DND-41 (cell line): ENCODE measurements at regions not wholly inside any gene's neighbourhood (a gene's known extent, or its start where the extent isn't known, plus 50 kb on each side); places are given as distances from the start of the nearest gene placed in this dataset.

Experiments used
- ATAC-seq: fragments of 200-7000 bp; cut with Tn5 transposase; 3 replicates; pipeline ENCODE4 v1.9.1; 2021; ENCODE audit warnings: low read depth; ENCODE audit not compliant: insufficient read depth
- DNase-seq: peaks from one replicate; pipeline ENCODE4 v3.0.0-alpha.2; 2020
- H2AFZ ChIP-seq: 2 replicates; pipeline ENCODE4 v1.6.0; 2012; ENCODE audit warnings: low read depth, low read length
- H3K27ac ChIP-seq: 2 replicates; pipeline ENCODE4 v1.5.1; 2012; ENCODE audit warnings: low read length, inconsistent platforms
- H3K27me3 ChIP-seq: fragments of 200-600 bp; sonication (generic); 2 replicates; pipeline ENCODE4 v1.6.0; 2012; ENCODE audit warnings: low read length, mild to moderate bottlenecking, inconsistent platforms; ENCODE audit not compliant: insufficient read depth, poor library complexity
- H3K36me3 ChIP-seq: 2 replicates; pipeline ENCODE4 v1.5.1; 2012; ENCODE audit warnings: low read length, inconsistent platforms; ENCODE audit not compliant: insufficient read depth
- H3K4me1 ChIP-seq: 2 replicates; pipeline ENCODE4 v1.5.1; 2012; ENCODE audit warnings: mild to moderate bottlenecking, low read length; ENCODE audit not compliant: insufficient read depth
- H3K4me2 ChIP-seq: 2 replicates; pipeline ENCODE4 v1.6.0; 2012; ENCODE audit warnings: mild to moderate bottlenecking, moderate library complexity, low read length, inconsistent platforms; ENCODE audit not compliant: insufficient read depth
- H3K4me3 ChIP-seq, 2 experiments: fragments of 200-600 bp in 1 of 2; shearing (Covaris generic) in 1 of 2; 2 replicates each; pipeline ENCODE4 v1.5.1; 2012 to 2016; ENCODE audit warnings: inconsistent platforms in 2 of 2, low read length in 2 of 2, mild to moderate bottlenecking in 2 of 2, low read depth in 1 of 2, moderate library complexity in 1 of 2
- H3K79me2 ChIP-seq: 2 replicates; pipeline ENCODE4 v1.6.0; 2012; ENCODE audit warnings: low read length, inconsistent platforms; ENCODE audit not compliant: insufficient read depth
- H3K9ac ChIP-seq: 2 replicates; pipeline ENCODE4 v1.6.0; 2012; ENCODE audit warnings: low read depth, mild to moderate bottlenecking, inconsistent platforms, low read length, moderate library complexity
- H3K9me3 ChIP-seq: 2 replicates; pipeline ENCODE4 v1.5.1; 2012; ENCODE audit warnings: low read length, moderate library complexity, mild to moderate bottlenecking, inconsistent platforms; ENCODE audit not compliant: insufficient read depth, severe bottlenecking
- H4K20me1 ChIP-seq: 2 replicates; pipeline ENCODE4 v1.6.0; 2012; ENCODE audit warnings: low read length; ENCODE audit not compliant: insufficient read depth
- CTCF ChIP-seq: IDR thresholded peaks from 2 replicates; pipeline ENCODE4 v1.5.1; 2012; ENCODE audit warnings: borderline replicate concordance, low read length, moderate library complexity, mild to moderate bottlenecking; ENCODE audit not compliant: poor library complexity, severe bottlenecking; ENCODE audit errors: extremely low read depth
- EZH2 ChIP-seq: IDR thresholded peaks from 3 replicates; pipeline ENCODE4 v1.6.1; 2012; ENCODE audit warnings: borderline replicate concordance, low read depth, mild to moderate bottlenecking, moderate library complexity, low read length, inconsistent platforms; ENCODE audit not compliant: severe bottlenecking

- TF ChIP-seq CTCF (peak; percentile 37), EZH2 (no peak)
- ATAC-seq (no peak), DNase-seq (no peak)
- no peaks in the 10 kb centered on the region for H4K20me1 ChIP-seq
- no peak overlapping the region for H2AFZ ChIP-seq
- H3K79me2 ChIP-seq, result no peaks in the 10 kb centered on the region
- no peak overlapping the region for H3K4me2 ChIP-seq
- H3K27me3 ChIP-seq, result no peaks in the 10 kb centered on the region
- no peaks in the 10 kb centered on the region for H3K4me1 ChIP-seq
- H3K27ac ChIP-seq, result no peak overlapping the region
- no peak overlapping the region for H3K9ac ChIP-seq
- H3K4me3 ChIP-seq, result no peak overlapping the region
- H3K36me3 ChIP-seq, result no peaks in the 10 kb centered on the region
- H3K9me3 ChIP-seq, result no peaks in the 10 kb centered on the region
These were observed 1167.7 kb downstream of the MAT2B start for GRCh38 chr5:164672931-164673694.

- H3K27ac ChIP-seq, result no peak overlapping the region
- no peak overlapping the region for H3K4me2 ChIP-seq
- H4K20me1 ChIP-seq, result no peaks in the 10 kb centered on the region
- no peak overlapping the region for H3K9ac ChIP-seq
- H3K9me3 ChIP-seq, result no peaks in the 10 kb centered on the region
- no peaks in the 10 kb centered on the region for H3K36me3 ChIP-seq
- H3K27me3 ChIP-seq, result no peaks in the 10 kb centered on the region
- no peaks in the 10 kb centered on the region for H3K79me2 ChIP-seq
- TF ChIP-seq CTCF, result no peak
- no peak for TF ChIP-seq EZH2
- ATAC-seq (no peak), DNase-seq (no peak)
- no peak overlapping the region for H2AFZ ChIP-seq
- no peak overlapping the region for H3K4me3 ChIP-seq
- no peaks in the 10 kb centered on the region for H3K4me1 ChIP-seq
These were observed 1174.0 kb downstream of the MAT2B start for GRCh38 chr5:164679461-164679860.

GRCh38 chr5:164680216-164680615 lies 1174.8 kb downstream of the MAT2B start:
- no peaks in the 10 kb centered on the region for H4K20me1 ChIP-seq
- no peak overlapping the region for H3K9ac ChIP-seq
- no peaks in the 10 kb centered on the region for H3K36me3 ChIP-seq
- ATAC-seq (no peak), DNase-seq (no peak)
- H3K9me3 ChIP-seq, result no peaks in the 10 kb centered on the region
- no peak overlapping the region for H3K4me3 ChIP-seq
- no peaks in the 10 kb centered on the region for H3K79me2 ChIP-seq
- H3K4me2 ChIP-seq, result no peak overlapping the region
- H3K4me1 ChIP-seq, result no peaks in the 10 kb centered on the region
- H3K27ac ChIP-seq, result no peak overlapping the region
- no peak for TF ChIP-seq EZH2
- no peak for TF ChIP-seq CTCF
- no peaks in the 10 kb centered on the region for H3K27me3 ChIP-seq
- no peak overlapping the region for H2AFZ ChIP-seq
